ENCODE measurements at regions not wholly inside any gene's neighbourhood (a gene's known extent, or its start where the extent isn't known, plus 50 kb on each side); places are given as distances from the start of the nearest gene placed in this dataset.

DNA sequence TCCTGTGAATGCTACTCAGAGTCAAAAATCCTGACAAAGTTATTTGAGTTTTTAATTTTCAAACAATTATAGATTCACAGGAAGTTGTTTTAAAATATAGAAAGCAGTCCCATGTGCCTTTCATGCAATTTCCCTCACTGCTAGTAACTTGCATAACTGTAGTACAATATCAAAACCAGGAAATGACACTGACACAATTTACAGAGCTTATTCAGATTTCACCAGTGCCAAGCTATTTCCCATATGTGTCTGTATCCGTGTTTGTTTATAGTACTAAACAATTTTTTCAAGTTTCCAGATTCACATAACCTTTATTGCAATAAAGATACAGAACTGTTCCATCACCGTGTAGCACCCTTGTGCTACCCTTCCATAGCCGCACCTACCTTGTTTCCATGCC, 934.6 kb downstream of the PCDH17 start:
- Histone ChIP-seq H3K27ac (ENCODE audit: low read depth, low read length) (no peak overlapping the region), H3K27me3 (ENCODE audit: control insufficient read depth in 2 of 2, insufficient read depth in 2 of 2, low read length in 2 of 2) (no peaks in the 10 kb centered on the region), H3K36me3 (ENCODE audit: control insufficient read depth in 2 of 3, insufficient read depth in 3 of 3, low read length in 3 of 3) (no peaks in the 10 kb centered on the region), H3K4me1 (ENCODE audit: control insufficient read depth in 2 of 2, insufficient read depth in 2 of 2, low read length in 2 of 2) (no peaks in the 10 kb centered on the region), H3K4me3 (ENCODE audit: low read length) (no peak overlapping the region), H3K9me3 (ENCODE audit: control insufficient read depth in 2 of 3, low read length in 3 of 3) (no peaks in the 10 kb centered on the region)
- CTCF ChIA-PET, result no interaction called here
- H3K36me3 Mint-ChIP-seq, result no peaks in the 10 kb centered on the region
- H3K4me3 Mint-ChIP-seq, result no peak overlapping the region
- intact Hi-C loops (cut with micrococcal nuclease), result no loop called here
- H3K27ac Mint-ChIP-seq, result no peak overlapping the region
- H3K9me3 Mint-ChIP-seq, result peaks cover 0 to 30% (median 2%) of the 10 kb centered on the region in 11 donors
- no peaks in the 10 kb centered on the region for H3K4me1 Mint-ChIP-seq
- ATAC-seq, result no peak
- no peak for DNase-seq
- POLR2A ChIA-PET, result no interaction called here
- no peaks in the 10 kb centered on the region for H3K27me3 Mint-ChIP-seq

DNA sequence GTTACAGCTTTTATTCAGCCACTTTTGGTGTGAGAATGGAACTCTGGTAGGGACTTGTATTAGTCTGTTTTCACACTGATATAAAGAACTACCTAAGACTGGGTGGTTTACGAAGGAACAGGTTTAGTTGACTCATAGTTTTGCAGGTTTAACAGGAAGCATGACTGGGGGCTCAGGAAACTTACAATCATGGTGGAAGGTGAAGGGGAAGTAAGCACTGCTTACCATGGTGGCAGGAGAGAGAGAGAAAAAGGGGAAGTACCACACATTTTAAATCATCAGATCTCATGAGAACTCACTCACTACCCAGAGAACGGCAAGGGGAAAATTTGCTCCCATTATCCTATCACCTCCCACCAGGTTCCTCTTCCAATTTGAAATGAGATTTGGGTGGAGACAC, 942.2 kb downstream of the PCDH17 start:
- Histone ChIP-seq H3K27ac (ENCODE audit: low read depth, low read length) (no peak overlapping the region), H3K27me3 (ENCODE audit: control insufficient read depth in 2 of 2, insufficient read depth in 2 of 2, low read length in 2 of 2) (no peaks in the 10 kb centered on the region), H3K4me3 (ENCODE audit: low read length) (no peak overlapping the region), H3K36me3 (ENCODE audit: control insufficient read depth in 2 of 3, insufficient read depth in 3 of 3, low read length in 3 of 3) (no peaks in the 10 kb centered on the region), H3K4me1 (ENCODE audit: control insufficient read depth in 2 of 2, insufficient read depth in 2 of 2, low read length in 2 of 2) (no peaks in the 10 kb centered on the region), H3K9me3 (ENCODE audit: control insufficient read depth in 2 of 3, low read length in 3 of 3) (peaks cover 0 to 7% (median 0%) of the 10 kb centered on the region in 3 experiments)
- DNase-seq, result no peak
- Mint-ChIP-seq H3K27ac (no peak overlapping the region), H3K4me3 (no peak overlapping the region), H3K4me1 (no peaks in the 10 kb centered on the region), H3K27me3 (no peaks in the 10 kb centered on the region), H3K9me3 (peaks cover 7 to 43% (median 12%) of the 10 kb centered on the region in 11 donors), H3K36me3 (no peaks in the 10 kb centered on the region)
- ChIA-PET CTCF (no interaction called here), POLR2A (no interaction called here)
- ATAC-seq, result no peak
- intact Hi-C loops (cut with micrococcal nuclease), result no loop called here

DNA sequence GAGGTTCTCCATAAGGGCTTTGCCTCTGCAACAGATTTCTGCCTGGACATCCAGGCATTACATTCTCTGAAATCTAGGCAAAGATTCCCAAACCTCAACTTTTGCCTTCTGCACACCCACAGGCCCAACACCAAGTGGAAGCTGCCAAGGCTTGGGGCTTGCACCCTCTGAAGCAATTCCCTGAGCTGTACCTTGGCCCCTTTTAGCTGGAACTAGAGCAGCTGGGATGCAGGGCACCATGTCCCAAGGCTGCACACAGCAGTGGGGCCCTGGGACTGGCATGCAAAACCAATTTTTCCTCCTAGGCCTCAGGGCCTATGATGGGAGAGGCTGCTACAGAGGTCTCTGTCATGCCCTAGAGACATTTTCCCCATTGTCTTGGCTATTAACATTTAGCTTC, 943.2 kb downstream of the PCDH17 start:
- intact Hi-C loops (cut with micrococcal nuclease), result no loop called here
- Mint-ChIP-seq H3K9me3 (peaks cover 7 to 51% (median 16%) of the 10 kb centered on the region in 11 donors), H3K36me3 (no peaks in the 10 kb centered on the region), H3K4me3 (no peak overlapping the region), H3K27ac (no peak overlapping the region), H3K27me3 (no peaks in the 10 kb centered on the region), H3K4me1 (no peaks in the 10 kb centered on the region)
- H3K4me1 ChIP-seq (ENCODE audit: control insufficient read depth in 2 of 2, insufficient read depth in 2 of 2, low read length in 2 of 2), result no peaks in the 10 kb centered on the region
- peaks cover 0 to 7% (median 0%) of the 10 kb centered on the region in 3 experiments for H3K9me3 ChIP-seq (ENCODE audit: control insufficient read depth in 2 of 3, low read length in 3 of 3)
- ATAC-seq (no peak), DNase-seq (no peak)
- H3K4me3 ChIP-seq (ENCODE audit: low read length), result no peak overlapping the region
- no peak overlapping the region for H3K27ac ChIP-seq (ENCODE audit: low read depth, low read length)
- ChIA-PET CTCF (no interaction called here), POLR2A (no interaction called here)
- no peaks in the 10 kb centered on the region for H3K27me3 ChIP-seq (ENCODE audit: control insufficient read depth in 2 of 2, insufficient read depth in 2 of 2, low read length in 2 of 2)
- no peaks in the 10 kb centered on the region for H3K36me3 ChIP-seq (ENCODE audit: control insufficient read depth in 2 of 3, insufficient read depth in 3 of 3, low read length in 3 of 3)

DNA sequence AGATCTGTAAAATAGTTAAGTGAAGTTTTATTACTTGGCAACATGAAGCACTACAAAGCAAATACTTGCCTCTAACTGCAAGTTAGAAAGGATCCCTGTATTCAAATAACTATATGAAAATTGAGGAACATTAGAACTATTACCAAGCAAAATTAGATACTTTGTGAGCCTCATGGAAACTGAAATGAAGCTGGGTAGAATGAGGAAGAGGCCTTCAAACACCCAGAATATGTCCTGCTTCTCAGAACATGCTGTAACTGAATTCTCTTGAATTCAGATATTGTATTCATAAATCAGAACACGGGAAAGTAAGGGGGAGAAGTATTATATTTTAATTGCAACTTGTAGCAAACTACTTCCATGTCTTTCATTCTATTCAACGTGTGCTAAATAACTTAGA, 947.9 kb downstream of the PCDH17 start:
- intact Hi-C loops (cut with micrococcal nuclease), result no loop called here
- Mint-ChIP-seq H3K27ac (no peak overlapping the region), H3K9me3 (peaks cover 9 to 38% (median 14%) of the 10 kb centered on the region in 11 donors), H3K36me3 (no peaks in the 10 kb centered on the region), H3K27me3 (no peaks in the 10 kb centered on the region), H3K4me3 (no peak overlapping the region), H3K4me1 (no peaks in the 10 kb centered on the region)
- ATAC-seq, result no peak
- ChIA-PET CTCF (no interaction called here), POLR2A (no interaction called here)
- Histone ChIP-seq H3K4me3 (ENCODE audit: low read length) (no peak overlapping the region), H3K9me3 (ENCODE audit: control insufficient read depth in 2 of 3, low read length in 3 of 3) (peaks cover 0 to 7% (median 0%) of the 10 kb centered on the region in 3 experiments), H3K27me3 (ENCODE audit: control insufficient read depth in 2 of 2, insufficient read depth in 2 of 2, low read length in 2 of 2) (no peaks in the 10 kb centered on the region), H3K27ac (ENCODE audit: low read depth, low read length) (no peak overlapping the region), H3K36me3 (ENCODE audit: control insufficient read depth in 2 of 3, insufficient read depth in 3 of 3, low read length in 3 of 3) (no peaks in the 10 kb centered on the region), H3K4me1 (ENCODE audit: control insufficient read depth in 2 of 2, insufficient read depth in 2 of 2, low read length in 2 of 2) (no peaks in the 10 kb centered on the region)
- no peak for DNase-seq

DNA sequence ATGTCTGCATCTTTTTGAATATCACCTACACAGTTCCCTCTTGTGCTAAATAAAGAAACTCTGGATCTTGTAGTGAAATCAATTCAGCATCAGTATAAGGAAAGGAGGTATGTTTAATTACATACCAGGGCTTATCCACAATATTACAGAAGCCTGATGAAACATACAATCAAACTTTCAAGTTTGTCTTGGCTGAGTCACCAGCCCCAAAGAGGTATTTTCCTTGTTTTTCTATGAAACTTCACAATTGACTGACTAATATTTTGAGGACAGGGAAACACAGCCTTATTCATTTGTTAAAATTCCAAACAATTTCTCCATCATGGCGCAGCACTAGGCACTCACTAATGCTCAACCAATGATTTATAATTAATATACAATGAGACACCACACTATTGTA, 952.4 kb downstream of the PCDH17 start:
- no peak for DNase-seq
- Histone ChIP-seq H3K4me1 (ENCODE audit: control insufficient read depth in 2 of 2, insufficient read depth in 2 of 2, low read length in 2 of 2) (no peaks in the 10 kb centered on the region), H3K27ac (ENCODE audit: low read depth, low read length) (no peak overlapping the region), H3K27me3 (ENCODE audit: control insufficient read depth in 2 of 2, insufficient read depth in 2 of 2, low read length in 2 of 2) (no peaks in the 10 kb centered on the region), H3K9me3 (ENCODE audit: control insufficient read depth in 2 of 3, low read length in 3 of 3) (peaks cover 0 to 2% (median 0%) of the 10 kb centered on the region in 3 experiments), H3K36me3 (ENCODE audit: control insufficient read depth in 2 of 3, insufficient read depth in 3 of 3, low read length in 3 of 3) (no peaks in the 10 kb centered on the region), H3K4me3 (ENCODE audit: low read length) (no peak overlapping the region)
- no peak for ATAC-seq
- H3K9me3 Mint-ChIP-seq, result peaks cover 0 to 10% (median 3%) of the 10 kb centered on the region in 11 donors
- ChIA-PET POLR2A (no interaction called here), CTCF (no interaction called here)
- no peaks in the 10 kb centered on the region for H3K4me1 Mint-ChIP-seq
- H3K27ac Mint-ChIP-seq, result no peak overlapping the region
- no peaks in the 10 kb centered on the region for H3K27me3 Mint-ChIP-seq
- intact Hi-C loops (cut with micrococcal nuclease), result no loop called here
- no peaks in the 10 kb centered on the region for H3K36me3 Mint-ChIP-seq
- H3K4me3 Mint-ChIP-seq, result no peak overlapping the region

DNA sequence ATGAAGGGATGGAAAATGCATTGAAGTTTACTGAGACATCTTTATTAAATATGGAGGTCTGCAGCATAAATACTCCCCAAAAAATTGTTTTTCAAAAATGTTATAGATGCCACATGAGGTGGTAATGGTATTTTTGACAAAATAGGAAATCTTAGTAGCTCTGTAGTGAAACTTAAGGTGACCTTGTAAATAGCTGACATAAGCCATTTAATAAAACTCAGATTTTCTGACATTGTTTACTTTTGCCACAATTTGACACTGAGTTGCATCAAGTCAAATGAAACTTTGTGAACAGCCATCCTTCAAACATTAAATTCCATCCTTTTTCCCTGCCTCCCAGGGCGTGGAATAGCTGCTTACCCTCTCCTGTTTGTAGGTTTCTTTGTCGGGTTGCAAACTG, 953.1 kb downstream of the PCDH17 start:
- peaks cover 0 to 12% (median 6%) of the 10 kb centered on the region in 11 donors for H3K9me3 Mint-ChIP-seq
- Histone ChIP-seq H3K36me3 (ENCODE audit: control insufficient read depth in 2 of 3, insufficient read depth in 3 of 3, low read length in 3 of 3) (no peaks in the 10 kb centered on the region), H3K4me3 (ENCODE audit: low read length) (no peak overlapping the region), H3K9me3 (ENCODE audit: control insufficient read depth in 2 of 3, low read length in 3 of 3) (peaks cover 0 to 2% (median 0%) of the 10 kb centered on the region in 3 experiments), H3K4me1 (ENCODE audit: control insufficient read depth in 2 of 2, insufficient read depth in 2 of 2, low read length in 2 of 2) (no peaks in the 10 kb centered on the region), H3K27me3 (ENCODE audit: control insufficient read depth in 2 of 2, insufficient read depth in 2 of 2, low read length in 2 of 2) (no peaks in the 10 kb centered on the region), H3K27ac (ENCODE audit: low read depth, low read length) (no peak overlapping the region)
- DNase-seq (no peak), ATAC-seq (no peak)
- ChIA-PET POLR2A (no interaction called here), CTCF (no interaction called here)
- no peak overlapping the region for H3K4me3 Mint-ChIP-seq
- H3K27ac Mint-ChIP-seq, result no peak overlapping the region
- H3K36me3 Mint-ChIP-seq, result no peaks in the 10 kb centered on the region
- intact Hi-C loops (cut with micrococcal nuclease), result no loop called here
- no peaks in the 10 kb centered on the region for H3K4me1 Mint-ChIP-seq
- no peaks in the 10 kb centered on the region for H3K27me3 Mint-ChIP-seq

DNA sequence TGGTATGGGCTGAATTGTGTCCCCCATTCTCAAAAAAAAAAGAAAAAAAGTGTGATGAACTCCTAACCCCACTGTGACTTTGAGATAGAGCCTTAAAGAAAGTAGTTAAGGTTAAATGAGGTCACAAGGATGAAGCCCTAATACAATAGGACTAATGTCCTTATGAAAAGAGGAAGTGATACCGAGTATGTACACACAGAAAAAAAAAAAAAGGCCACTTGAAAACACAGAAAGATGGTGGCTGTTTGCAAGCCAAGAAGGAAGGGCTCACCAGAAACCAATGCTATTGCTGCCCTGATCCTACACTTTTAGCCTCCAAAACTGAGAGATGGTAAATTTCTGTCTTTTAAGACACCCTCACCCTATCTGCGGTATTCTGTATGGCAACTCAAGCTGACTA, 955.6 kb downstream of the PCDH17 start:
- Histone ChIP-seq H3K4me3 (ENCODE audit: low read length) (no peak overlapping the region), H3K27ac (ENCODE audit: low read depth, low read length) (no peak overlapping the region), H3K27me3 (ENCODE audit: control insufficient read depth in 2 of 2, insufficient read depth in 2 of 2, low read length in 2 of 2) (no peaks in the 10 kb centered on the region), H3K9me3 (ENCODE audit: control insufficient read depth in 2 of 3, low read length in 3 of 3) (peaks cover 0 to 2% (median 0%) of the 10 kb centered on the region in 3 experiments), H3K4me1 (ENCODE audit: control insufficient read depth in 2 of 2, insufficient read depth in 2 of 2, low read length in 2 of 2) (no peaks in the 10 kb centered on the region), H3K36me3 (ENCODE audit: control insufficient read depth in 2 of 3, insufficient read depth in 3 of 3, low read length in 3 of 3) (no peaks in the 10 kb centered on the region)
- Mint-ChIP-seq H3K4me1 (no peaks in the 10 kb centered on the region), H3K27ac (no peak overlapping the region), H3K4me3 (no peak overlapping the region), H3K27me3 (no peaks in the 10 kb centered on the region), H3K36me3 (no peaks in the 10 kb centered on the region), H3K9me3 (peaks cover 0 to 13% (median 6%) of the 10 kb centered on the region in 11 donors)
- CTCF ChIA-PET, result no interaction called here
- ATAC-seq (no peak), DNase-seq (no peak)
- intact Hi-C loops (cut with micrococcal nuclease), result no loop called here
- POLR2A ChIA-PET, result no interaction called here
